HepG2 (cell line): ENCODE measurements at regions not wholly inside any gene's neighbourhood (a gene's known extent, or its start where the extent isn't known, plus 50 kb on each side); places are given as distances from the start of the nearest gene placed in this dataset.

ENCODE experiments used
- ATAC-seq: fragments of 200-7000 bp; cut with Tn5 transposase; 3 replicates; pipeline ENCODE4 v1.9.1; 2020; ENCODE audit warnings: mild to moderate bottlenecking, moderate library complexity
- BruUV-seq: library from RNA; stranded (reverse); fragments of 400-500 nt; replicated peaks from 2 replicates; lab custom pipeline; 2021; lab: Mats Ljungman, UMichigan
- CTCF ChIA-PET: fragments of 300-600 bp; formaldehyde crosslinking; extraction: SDS; loops from one replicate; lab custom pipeline; 2021; ENCODE audit warnings: low total read pairs, inconsistent platforms, low intra/inter-chr PET ratio; lab: Yijun Ruan, JAX
- POLR2A ChIA-PET: fragments of 350-600 bp; sonication (Branson Sonifier 250); formaldehyde crosslinking; loops from one replicate; lab custom pipeline; 2020; ENCODE audit warnings: antibody characterized with exemption, inconsistent platforms; lab: Yijun Ruan, JAX
- DNase-seq: peaks from one replicate; pipeline ENCODE4 v3.0.0-alpha.2; 2015; ENCODE audit warnings: low spot score
- FAIRE-seq: peaks from 3 replicates; lab custom pipeline; 2011; peaks lifted over from hg19 to GRCh38; lab: Jason Lieb, UNC
- H2AFZ ChIP-seq: one replicate; pipeline ENCODE4 v1.6.1; 2011; ENCODE audit warnings: low read length, inconsistent platforms
- H3K27ac ChIP-seq: fragments of 300-600 bp; 3 replicates; pipeline ENCODE4 v1.8.0; 2011; ENCODE audit warnings: mixed run types, mild to moderate bottlenecking, mixed read lengths, low read length, inconsistent platforms; ENCODE audit not compliant: insufficient read depth; ENCODE audit errors: extremely low read length
- H3K27me3 ChIP-seq, 2 experiments: fragments of 200-600 bp in 1 of 2; 2 replicates in 1 of 2; 3 replicates in 1 of 2; pipeline versions ENCODE4 v1.6.0 to v1.8.0; 2011; ENCODE audit warnings: low read length in 2 of 2, mild to moderate bottlenecking in 2 of 2, moderate library complexity in 2 of 2, inconsistent platforms in 1 of 2; ENCODE audit not compliant: insufficient read depth in 2 of 2, control insufficient read depth in 1 of 2
- H3K36me3 ChIP-seq, 2 experiments: fragments of 200-600 bp in 1 of 2; replicated peaks in 1 of 2; 2 replicates in 1 of 2; 3 replicates in 1 of 2; pipeline versions ENCODE4 v1.5.1 to v1.8.0; 2011; ENCODE audit warnings: low read length in 2 of 2, inconsistent platforms in 1 of 2; ENCODE audit not compliant: insufficient read depth in 2 of 2, control insufficient read depth in 1 of 2
- H3K4me1 ChIP-seq: 2 replicates; pipeline ENCODE4 v1.5.1; 2012; ENCODE audit warnings: low read length, inconsistent platforms; ENCODE audit not compliant: insufficient read depth
- H3K4me2 ChIP-seq: 2 replicates; pipeline ENCODE4 v1.6.0; 2011; ENCODE audit warnings: low read depth, low read length, inconsistent platforms
- H3K4me3 ChIP-seq, 3 experiments: fragments of 200-600 bp in 1 of 3; sonication (generic), shearing (Covaris generic) in 1 of 3; replicated peaks in 1 of 3; 2 replicates each; pipeline ENCODE4 v1.5.1; 2011 to 2016; ENCODE audit warnings: low read length in 3 of 3, inconsistent platforms in 2 of 3, low read depth in 2 of 3, mild to moderate bottlenecking in 2 of 3, control low read depth in 1 of 3, mixed read lengths in 1 of 3; ENCODE audit not compliant: insufficient read depth in 1 of 3
- H3K79me2 ChIP-seq: one replicate; pipeline ENCODE4 v1.6.1; 2011; ENCODE audit warnings: low read length, inconsistent platforms; ENCODE audit not compliant: insufficient read depth
- H3K9ac ChIP-seq: 2 replicates; pipeline ENCODE4 v1.6.0; 2011; ENCODE audit warnings: mild to moderate bottlenecking, low read depth, low read length, inconsistent platforms; ENCODE audit not compliant: insufficient read depth
- H3K9me3 ChIP-seq: 2 replicates; pipeline ENCODE4 v1.5.1; 2012; ENCODE audit warnings: mild to moderate bottlenecking, low read length
- H4K20me1 ChIP-seq: 2 replicates; pipeline ENCODE4 v1.6.0; 2011; ENCODE audit warnings: inconsistent platforms, mild to moderate bottlenecking, low read length, moderate library complexity; ENCODE audit not compliant: insufficient read depth
- HDAC6 ChIP-seq: fragments of 200-600 bp; sonication (generic); IDR thresholded peaks from 2 replicates; pipeline ENCODE4 v1.7.0; 2017; ENCODE audit warnings: mild to moderate bottlenecking, antibody characterized with exemption, low read length, low read depth
- KDM4B ChIP-seq: sonication (generic); formaldehyde crosslinking; IDR thresholded peaks from 2 replicates; pipeline ENCODE4 v1.4.0; 2020; ENCODE audit warnings: missing genetic modification reagents
- NONO ChIP-seq, 2 experiments: fragments of 450-650 bp in 1 of 2; sonication (generic) in 1 of 2; formaldehyde crosslinking in 1 of 2; IDR thresholded peaks in 1 of 2; conservative IDR thresholded peaks in 1 of 2; 2 replicates each; pipeline versions ENCODE4 v1.6.1 to v1.8.0; 2017 to 2022; ENCODE audit warnings: mild to moderate bottlenecking in 1 of 2, missing genetic modification reagents in 1 of 2, moderate library complexity in 1 of 2
- THYN1 ChIP-seq: sonication (generic); formaldehyde crosslinking; IDR thresholded peaks from 2 replicates; pipeline ENCODE4 v1.8.1; 2023; ENCODE audit warnings: low read depth, mild to moderate bottlenecking, moderate library complexity, missing genetic modification reagents, borderline replicate concordance
- TP53 ChIP-seq: sonication (generic); formaldehyde crosslinking; conservative IDR thresholded peaks from 2 replicates; pipeline ENCODE4 v1.4.0; 2020; ENCODE audit warnings: missing genetic modification reagents
- ZNF17 ChIP-seq: sonication (generic); formaldehyde crosslinking; IDR thresholded peaks from 2 replicates; pipeline ENCODE4 v1.5.0; 2020; ENCODE audit warnings: mild to moderate bottlenecking, missing genetic modification reagents
- ZNF407 ChIP-seq: sonication (generic); formaldehyde crosslinking; IDR thresholded peaks from one replicate; pipeline ENCODE4 v1.5.1; 2020; ENCODE audit warnings: mild to moderate bottlenecking, missing genetic modification reagents; ENCODE audit errors: not compliant biosample characterization
- ZNF496 ChIP-seq: sonication (generic); formaldehyde crosslinking; IDR thresholded peaks from 2 replicates; pipeline ENCODE4 v1.8.1; 2023; ENCODE audit warnings: mild to moderate bottlenecking, moderate library complexity, missing genetic modification reagents; ENCODE audit not compliant: insufficient replicate concordance
- WGBS: methylation state at CpG from one replicate; pipeline ENCODE4 v1.1.6; 2017; ENCODE audit warnings: low lambda C conversion rate; 5-methylcytosine and 5-hydroxymethylcytosine counted together
- in situ Hi-C: cut with HindIII; loops from 2 replicates; pipeline ENCODE4 v1.10.0; 2017; ENCODE audit warnings: low pct_unique_long_range_greater_than_20kb; ENCODE audit not compliant: extremely low pct_ligation_motif_present
- intact Hi-C: fragments of 100-400 bp; cut with micrococcal nuclease; formaldehyde crosslinking; loops from one replicate; pipeline ENCODE4 v1.10.0; 2022; ENCODE audit not compliant: unreplicated experiment

GRCh38 chr9:129373361-129373760, 195.3 kb upstream of the IER5L start:
- H3K27me3 ChIP-seq, result 0 out of 5 replicates have a peak, but pooled peaks cover 0 to 7% of the 10 kb centered on the region in 2 experiments
- H3K4me2 ChIP-seq, result no peak overlapping the region
- H3K4me3 ChIP-seq, result no peak overlapping the region
- no peaks in the 10 kb centered on the region for H3K4me1 ChIP-seq
- no peaks in the 10 kb centered on the region for H4K20me1 ChIP-seq
- no TSS peak for BruUV-seq
- no peak overlapping the region for H3K9ac ChIP-seq
- DNase-seq (no peak), FAIRE-seq (no peak), ATAC-seq (no peak)
- TF ChIP-seq TP53 (CRISPR knock-in tag) (no peak), KDM4B (CRISPR knock-in tag) (no peak), ZNF496 (CRISPR knock-in tag) (no peak), ZNF17 (no peak), HDAC6 (no peak), THYN1 (CRISPR knock-in tag) (no peak), NONO (IDR thresholded peaks at IDR 0.05) (no peak), NONO (CRISPR knock-in tag; conservative IDR thresholded peaks at IDR 0.05) (no peak), ZNF407 (no peak)
- POLR2A ChIA-PET, result no interaction called here
- H3K27ac ChIP-seq, result no peak overlapping the region
- no peak overlapping the region for H2AFZ ChIP-seq
- intact Hi-C loops, result no loop called here
- WGBS, result 65% methylated on average over 9 of the region's 9 CpGs
- no peaks in the 10 kb centered on the region for H3K79me2 ChIP-seq
- H3K9me3 ChIP-seq, result peaks cover 7% of the 10 kb centered on the region; the same call in 1 of the 2 replicates
- CTCF ChIA-PET, result no interaction called here
- no peaks in the 10 kb centered on the region for H3K36me3 ChIP-seq
- in situ Hi-C loops, result no loop called here
